HG02840 (cell line): ENCODE measurements at regions not wholly inside any gene's neighbourhood (a gene's known extent, or its start where the extent isn't known, plus 50 kb on each side); places are given as distances from the start of the nearest gene placed in this dataset.
"Not testable (repeated sequence)": the region's sequence is repeated elsewhere in the genome, so short reads cannot be mapped to it uniquely, and the experiment has no call there.

ENCODE experiments used
- ATAC-seq: cut with Tn5 transposase; IDR thresholded peaks from one replicate; pipeline ENCODE4 v1.9.1; 2021; ENCODE audit warnings: mild to moderate bottlenecking, moderate library complexity, moderate number of reproducible peaks; ENCODE audit not compliant: unreplicated experiment, low FRiP score

DNA sequence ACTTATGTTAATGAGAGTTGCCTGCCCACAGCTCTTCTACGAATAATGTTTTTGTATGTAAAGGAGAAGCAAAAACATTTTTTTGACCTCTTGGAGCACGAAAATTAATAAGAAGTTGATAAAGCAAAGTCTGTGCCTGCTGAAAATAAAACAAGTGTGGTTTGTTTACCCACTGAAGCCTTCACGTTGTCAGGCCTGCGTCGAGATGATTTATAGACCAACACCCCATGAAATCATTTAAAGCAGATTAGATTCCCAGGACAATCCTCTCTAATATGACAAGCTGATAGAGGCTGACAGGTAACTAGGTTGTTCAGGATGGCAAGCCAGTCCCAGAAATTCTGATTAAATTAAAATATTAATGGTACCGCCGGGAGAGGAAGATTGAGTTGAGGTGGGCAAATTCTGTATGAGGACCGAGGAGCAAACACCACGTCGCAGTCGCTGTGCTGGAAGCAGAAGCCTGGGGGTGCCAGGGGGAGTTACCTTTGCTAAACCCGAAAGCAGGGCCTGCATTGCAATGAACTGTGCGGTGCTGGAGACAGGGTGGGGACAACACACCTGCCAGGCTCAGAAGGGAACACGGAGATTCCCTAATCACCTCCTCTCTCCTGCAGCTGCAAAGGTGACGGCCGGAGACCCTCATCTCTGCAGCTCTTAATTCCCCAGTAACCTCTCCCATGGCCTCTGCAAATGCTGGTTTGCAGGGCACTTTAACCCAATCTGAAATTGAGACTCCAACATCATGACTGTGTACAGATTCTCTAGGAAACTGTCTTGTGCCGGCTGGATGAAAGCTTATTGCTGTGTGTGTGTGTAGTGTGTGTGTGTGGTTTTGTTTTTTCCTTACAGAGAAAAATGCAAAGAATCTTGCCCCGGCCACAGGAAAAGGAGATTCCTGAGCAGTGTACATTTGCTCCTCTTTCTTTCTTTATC lies 2805.9 kb downstream of the RPIA start:
- ATAC-seq: not testable (repeated sequence)

DNA sequence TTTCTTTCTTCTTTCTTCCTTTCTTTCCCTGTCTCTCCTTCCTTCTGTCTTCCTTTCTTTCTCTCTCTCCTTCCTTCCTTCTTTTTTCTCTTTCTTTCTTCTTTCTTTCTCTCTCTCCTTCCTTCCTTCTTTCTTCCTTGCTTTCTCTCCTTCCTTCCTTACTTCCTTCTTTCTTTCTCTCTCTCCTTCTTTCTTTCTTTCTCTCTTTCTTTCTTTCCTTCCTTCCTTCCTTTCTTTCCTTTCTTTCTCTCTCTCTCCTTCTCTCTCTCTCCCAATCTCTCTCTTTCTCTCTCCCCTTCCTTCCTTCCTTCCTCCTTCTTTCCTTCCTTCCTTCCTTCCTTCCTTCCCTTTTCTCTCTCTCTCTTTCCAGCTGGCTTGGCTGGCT lies 2806.6 kb downstream of the RPIA start:
- not testable (repeated sequence) for ATAC-seq

DNA sequence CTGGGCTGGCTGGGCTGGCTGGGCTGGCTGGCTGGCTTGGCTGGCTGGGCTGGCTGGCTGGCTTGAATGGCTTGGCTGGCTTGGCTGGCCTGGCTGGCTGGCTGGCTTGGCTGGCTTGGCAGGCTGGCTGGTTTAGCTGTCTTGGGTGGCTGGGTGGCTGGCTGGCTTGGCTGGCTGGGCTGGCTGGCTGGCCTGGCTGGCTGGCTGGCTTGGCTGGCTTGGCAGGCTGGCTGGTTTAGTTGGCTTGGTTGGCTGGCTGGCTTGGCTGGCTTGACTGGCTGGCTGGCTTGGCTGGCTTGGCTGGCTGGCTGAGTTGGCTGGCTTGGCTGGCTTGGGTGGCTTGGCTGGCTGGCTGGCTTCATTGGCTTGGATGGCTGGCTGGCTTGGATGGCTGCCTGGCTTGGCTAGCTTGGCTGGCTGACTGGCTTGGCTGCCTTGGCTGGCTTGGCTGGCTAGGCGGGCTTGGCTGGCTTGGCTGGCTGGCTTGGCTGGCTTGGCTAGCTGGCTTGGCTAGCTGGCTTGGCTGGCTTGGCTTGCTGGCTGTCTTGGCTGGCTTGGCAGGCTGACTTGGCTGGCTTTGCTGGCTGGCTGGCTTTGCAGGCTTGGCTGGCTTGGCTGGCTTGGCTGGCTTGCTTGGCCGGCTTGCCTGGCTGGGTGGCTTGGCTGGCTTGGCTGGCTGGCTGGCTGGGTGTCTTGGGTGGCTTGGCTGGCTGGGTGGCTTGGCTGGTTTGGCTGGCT lies 2807.2 kb downstream of the RPIA start:
- not testable (repeated sequence) for ATAC-seq

DNA sequence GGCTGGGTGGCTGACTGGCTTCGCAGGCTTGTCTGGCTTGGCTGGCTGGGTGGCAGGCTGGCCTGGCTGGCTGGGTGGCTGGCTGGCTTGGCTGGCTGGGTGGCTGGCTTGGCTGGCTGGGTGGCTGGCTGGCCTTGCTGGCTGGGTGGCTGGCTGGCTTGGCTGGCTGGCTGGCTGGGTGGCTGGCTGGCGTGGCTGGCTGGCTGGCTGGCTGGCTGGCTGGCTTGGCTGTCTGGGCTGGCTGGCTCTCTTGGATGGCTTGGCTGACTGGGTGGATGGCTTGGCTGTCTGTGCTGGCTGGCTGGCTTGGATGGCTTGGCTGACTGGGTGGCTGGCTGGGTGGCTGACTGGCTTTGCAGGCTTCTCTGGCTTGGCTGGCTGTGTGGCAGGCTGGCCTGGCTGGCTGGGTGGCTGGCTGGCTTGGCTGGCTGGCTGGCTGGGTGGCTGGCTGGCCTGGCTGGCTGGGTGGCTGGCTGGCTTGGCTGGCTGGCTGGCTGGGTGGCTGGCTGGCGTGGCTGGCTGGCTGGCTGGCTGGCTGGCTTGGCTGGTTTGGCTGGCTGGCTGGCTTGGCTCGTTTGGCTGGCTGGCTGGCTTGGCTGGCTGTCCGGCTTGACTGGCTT lies 2808.1 kb downstream of the RPIA start:
- not testable (repeated sequence) for ATAC-seq

DNA sequence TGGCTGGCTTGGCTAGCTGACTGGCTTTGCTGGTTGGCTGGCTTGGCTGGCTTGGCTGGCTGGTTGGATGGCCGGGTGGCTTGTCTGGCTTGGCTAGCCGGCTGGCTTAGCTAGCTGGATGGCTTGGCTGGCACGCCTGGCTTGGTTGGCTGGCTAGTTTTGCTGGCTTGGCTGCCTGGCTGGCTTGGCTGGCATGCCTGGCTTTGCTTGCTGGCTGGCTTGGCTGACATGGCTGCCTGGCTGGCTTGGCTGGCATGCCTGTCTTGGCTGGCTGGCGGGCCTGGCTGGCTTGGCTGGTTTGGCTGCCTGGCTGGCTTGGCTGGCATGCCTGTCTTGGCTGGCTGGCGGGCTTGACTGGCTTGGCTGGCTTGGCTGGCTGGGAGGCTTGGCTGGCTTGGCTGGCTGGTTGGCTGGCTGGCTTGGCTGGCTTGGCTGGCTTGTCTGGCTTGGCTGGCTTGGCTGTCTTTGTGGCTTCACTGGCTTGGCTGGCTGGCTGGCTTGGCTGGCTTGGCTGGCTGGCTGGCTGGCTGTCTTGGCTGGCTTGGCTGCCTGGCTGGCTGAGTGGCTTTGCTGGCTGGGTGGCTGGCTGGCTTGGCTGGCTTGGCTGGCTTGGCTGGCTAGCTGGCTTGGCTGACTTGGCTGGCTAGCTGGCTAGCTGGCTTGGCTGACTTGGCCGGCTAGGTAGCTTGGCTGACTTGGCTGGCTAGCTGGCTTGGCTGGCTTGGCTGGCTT lies 2808.9 kb downstream of the RPIA start:
- not testable (repeated sequence) for ATAC-seq

DNA sequence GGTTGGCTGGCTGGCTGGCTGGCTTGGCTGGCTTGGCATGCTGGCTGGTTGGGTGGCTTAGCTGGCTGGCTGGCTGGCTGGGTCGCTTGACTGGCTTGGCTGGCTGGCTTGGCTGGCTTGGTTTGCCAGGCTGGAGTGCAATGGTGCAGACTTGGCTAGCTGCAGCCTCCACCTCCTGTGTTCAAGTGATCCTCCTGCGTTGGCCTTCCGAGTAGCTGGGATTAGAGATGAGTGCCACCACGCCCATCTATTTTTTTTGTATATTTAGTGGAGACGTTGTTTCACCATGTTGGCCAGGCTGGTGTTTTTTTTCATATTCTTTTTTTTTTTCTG lies 2809.5 kb downstream of the RPIA start:
- ATAC-seq: not testable (repeated sequence)

DNA sequence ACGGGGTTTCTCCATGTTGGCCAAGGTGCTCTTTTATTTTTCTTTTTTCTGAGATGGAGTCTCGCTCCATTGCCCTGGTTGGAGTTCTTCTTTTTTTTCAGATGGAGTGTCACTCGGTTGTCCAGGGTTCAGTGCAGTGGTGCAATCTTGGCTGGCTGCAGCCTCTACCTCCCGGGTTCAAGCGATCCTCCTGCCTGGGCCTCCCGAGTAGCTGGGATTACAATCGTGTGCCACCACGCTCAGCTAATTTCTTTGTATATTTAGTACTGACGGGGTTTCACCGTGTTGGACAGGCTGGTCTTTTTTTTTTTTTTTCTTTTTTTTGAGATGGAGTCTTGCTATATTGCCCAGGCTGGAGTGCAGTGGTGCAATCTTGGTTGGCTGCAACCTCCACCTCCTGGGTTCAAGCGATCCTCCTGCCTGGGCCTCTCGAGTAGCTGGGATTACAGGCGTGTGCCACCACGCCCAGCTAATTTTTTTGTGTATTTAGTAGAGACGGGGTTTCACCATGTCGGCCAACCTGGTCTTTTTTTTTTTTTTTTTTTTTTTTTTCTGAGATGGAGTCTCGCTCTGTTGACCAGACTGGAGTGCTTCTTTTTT lies 2810.1 kb downstream of the RPIA start:
- ATAC-seq: not testable (repeated sequence)

DNA sequence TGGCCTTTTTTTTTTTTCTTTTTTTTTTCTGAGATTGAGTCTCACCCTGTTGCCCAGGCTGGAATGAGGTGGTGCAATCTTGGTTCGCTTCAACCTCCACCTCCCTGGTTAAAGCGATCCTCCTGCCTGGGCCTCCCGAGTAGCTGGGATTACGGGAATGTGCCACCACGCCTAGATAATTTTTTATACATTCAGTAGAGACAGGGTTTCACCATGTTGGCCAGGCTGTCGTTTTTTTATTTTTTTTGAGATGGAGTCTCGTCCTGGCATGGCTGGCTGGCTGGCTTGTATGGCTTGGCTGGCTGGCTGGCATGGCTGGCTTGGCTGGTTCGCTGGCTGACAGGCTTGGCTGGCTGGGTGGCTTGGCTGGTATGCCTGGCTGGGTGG lies 2812.1 kb downstream of the RPIA start:
- ATAC-seq: not testable (repeated sequence)

DNA sequence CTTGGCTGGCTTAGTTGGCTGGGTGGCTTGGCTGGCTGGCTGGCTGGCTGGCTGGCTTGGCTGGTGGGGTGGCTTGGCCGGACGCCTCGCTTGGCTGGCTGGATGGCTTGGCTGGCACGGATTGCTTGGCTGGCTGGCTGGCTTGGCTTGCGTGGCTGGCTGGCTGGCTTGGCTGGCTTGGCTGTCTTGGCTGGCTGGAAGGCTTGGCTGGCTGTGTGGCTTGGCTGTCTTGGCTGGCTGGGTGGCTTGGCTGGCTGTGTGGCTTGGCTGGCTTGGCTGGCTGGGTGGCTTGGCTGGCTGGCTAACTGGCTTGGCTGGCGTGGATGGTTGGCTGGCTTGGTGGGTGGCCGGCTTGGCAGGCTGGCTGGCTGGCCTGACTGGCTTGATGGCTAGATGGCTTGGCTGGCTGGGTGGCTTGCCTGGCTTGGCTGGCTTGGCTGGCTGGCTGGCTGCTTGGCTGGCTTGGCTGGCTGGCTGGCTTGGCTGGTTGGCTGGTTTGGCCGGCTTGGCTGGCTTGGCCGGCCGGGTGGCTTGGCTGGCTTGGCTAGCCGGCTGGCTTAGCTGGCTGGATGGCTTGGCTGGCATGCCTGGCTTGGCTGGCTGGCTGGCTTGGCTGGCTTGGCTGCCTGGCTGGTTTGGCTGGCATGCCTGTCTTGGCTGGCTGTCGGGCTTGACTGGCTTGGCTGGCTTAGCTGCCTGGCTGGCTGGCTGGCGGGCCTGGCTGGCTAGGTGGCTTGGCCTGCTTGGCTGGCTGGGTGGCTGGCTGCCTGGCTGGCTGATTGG lies 2812.7 kb downstream of the RPIA start:
- not testable (repeated sequence) for ATAC-seq

DNA sequence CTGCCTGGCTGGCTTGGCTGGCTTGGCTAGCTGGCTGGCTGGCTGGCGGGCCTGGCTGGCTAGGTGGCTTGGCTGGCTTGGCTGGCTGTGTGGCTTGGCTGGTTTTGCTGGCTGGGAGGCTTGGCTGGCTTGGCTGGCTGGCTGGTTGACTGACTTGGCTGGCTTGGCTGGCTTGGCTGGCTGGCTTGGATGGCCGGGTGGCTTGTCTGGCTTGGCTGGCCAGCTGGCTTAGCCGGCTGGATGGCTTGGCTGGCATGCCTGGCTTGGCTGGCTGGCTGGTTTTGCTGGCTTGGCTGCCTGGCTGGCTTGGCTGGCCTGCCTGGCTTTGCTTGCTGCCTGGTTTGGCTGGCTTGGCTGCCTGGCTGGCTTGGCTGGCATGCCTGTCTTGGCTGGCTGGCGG lies 2817.3 kb downstream of the RPIA start:
- not testable (repeated sequence) for ATAC-seq

DNA sequence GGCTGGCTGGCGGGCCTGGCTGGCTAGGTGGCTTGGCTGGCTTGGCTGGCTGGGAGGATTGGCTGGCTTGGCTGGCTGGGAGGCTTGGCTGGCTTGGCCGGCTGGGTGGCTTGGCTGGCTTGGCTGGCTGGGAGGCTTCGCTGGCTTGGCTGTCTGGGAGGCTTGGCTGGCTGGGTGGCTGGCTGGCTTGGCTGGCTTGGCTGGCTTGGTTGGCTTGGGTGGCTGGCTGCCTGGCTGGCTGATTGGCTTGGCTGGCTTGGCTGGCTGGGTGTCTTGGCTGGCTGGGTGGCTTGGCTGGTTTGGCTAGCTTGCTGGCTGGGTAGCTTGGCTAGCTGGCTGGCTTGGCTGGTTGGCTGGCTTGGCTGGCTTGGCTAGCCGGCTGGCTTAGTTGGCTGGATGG lies 2817.8 kb downstream of the RPIA start:
- not testable (repeated sequence) for ATAC-seq

DNA sequence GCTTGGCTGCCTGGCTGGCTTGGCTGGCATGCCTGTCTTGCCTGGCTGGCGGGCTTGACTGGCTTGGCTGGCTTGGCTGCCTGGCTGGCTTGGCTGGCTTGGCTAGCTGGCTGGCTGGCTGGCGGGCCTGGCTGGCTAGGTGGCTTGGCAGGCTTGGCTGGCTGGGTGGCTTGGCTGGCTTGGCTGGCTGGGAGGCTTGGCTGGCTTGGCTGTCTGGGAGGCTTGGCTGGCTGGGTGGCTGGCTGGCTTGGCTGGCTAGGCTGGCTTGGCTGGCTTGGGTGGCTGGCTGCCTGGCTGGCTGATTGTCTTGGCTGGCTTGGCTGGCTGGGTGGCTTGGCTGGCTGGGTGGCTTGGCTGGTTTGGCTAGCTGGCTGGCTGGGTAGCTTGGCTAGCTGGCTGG lies 2819.7 kb downstream of the RPIA start:
- ATAC-seq: not testable (repeated sequence)

DNA sequence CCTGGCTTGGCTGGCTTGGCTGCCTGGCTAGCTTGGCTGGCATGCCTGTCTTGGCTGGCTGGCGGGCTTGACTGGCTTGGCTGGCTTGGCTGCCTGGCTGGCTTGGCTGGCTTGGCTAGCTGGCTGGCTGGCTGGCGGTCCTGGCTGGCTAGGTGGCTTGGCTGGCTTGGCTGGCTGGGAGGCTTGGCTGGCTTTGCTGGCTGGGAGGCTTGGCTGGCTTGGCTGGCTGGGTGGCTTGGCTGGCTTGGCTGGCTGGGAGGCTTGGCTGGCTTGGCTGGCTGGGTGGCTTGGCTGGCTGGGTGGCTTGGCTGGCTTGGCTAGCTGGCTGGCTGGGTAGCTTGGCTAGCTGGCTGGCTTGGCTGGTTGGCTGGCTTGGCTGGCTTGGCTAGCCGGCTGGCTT lies 2824.5 kb downstream of the RPIA start:
- not testable (repeated sequence) for ATAC-seq

DNA sequence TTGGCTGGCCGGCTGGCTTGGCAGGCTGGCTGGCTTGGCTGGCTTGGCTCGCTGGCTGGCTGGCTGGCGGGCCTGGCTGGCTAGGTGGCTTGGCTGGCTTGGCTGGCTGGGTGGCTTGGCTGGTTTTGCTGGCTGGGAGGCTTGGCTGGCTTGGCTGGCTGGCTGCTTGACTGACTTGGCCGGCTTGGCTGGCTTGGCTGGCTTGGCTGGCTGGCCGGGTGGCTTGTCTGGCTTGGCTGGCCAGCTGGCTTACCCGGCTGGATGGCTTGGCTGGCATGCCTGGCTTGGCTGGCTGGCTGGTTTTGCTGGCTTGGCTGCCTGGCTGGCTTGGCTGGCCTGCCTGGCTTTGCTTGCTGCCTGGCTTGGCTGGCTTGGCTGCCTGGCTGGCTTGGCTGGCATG lies 2825.2 kb downstream of the RPIA start:
- ATAC-seq: not testable (repeated sequence)

DNA sequence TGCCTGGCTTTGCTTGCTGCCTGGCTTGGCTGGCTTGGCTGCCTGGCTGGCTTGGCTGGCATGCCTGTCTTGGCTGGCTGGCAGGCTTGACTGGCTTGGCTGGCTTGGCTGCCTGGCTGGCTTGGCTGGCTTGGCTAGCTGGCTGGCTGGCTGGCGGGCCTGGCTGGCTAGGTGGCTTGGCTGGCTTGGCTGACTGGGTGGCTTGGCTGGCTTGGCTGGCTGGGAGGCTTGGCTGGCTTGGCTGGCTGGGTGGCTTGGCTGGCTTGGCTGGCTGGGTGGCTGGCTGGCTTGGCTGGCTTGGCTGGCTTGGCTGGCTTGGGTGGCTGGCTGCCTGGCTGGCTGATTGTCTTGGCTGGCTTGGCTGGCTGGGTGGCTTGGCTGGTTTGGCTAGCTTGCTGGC lies 2826.4 kb downstream of the RPIA start:
- ATAC-seq: not testable (repeated sequence)

DNA sequence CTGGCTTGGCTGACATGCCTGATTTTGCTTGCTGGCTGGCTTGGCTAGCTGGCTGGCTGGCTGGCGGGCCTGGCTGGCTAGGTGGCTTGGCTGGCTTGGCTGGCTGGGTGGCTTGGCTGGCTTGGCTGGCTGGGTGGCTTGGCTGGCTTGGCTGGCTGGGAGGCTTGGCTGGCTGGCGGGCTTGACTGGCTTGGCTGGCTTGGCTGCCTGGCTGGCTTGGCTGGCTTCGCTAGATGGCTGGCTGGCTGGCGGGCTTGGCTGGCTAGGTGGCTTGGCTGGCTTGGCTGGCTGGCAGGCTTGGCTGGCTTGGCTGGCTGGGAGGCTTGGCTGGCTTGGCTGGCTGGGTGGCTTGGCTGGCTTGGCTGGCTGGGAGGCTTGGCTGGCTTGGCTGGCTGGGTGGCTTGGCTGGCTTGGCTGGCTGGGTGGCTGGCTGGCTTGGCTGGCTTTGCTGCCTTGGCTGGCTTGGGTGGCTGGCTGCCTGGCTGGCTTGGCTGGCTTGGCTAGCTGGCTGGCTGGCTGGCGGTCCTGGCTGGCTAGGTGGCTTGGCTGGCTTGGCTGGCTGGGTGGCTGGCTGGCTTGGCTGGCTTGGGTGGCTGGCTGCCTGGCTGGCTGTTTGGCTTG lies 2827.0 kb downstream of the RPIA start:
- not testable (repeated sequence) for ATAC-seq

DNA sequence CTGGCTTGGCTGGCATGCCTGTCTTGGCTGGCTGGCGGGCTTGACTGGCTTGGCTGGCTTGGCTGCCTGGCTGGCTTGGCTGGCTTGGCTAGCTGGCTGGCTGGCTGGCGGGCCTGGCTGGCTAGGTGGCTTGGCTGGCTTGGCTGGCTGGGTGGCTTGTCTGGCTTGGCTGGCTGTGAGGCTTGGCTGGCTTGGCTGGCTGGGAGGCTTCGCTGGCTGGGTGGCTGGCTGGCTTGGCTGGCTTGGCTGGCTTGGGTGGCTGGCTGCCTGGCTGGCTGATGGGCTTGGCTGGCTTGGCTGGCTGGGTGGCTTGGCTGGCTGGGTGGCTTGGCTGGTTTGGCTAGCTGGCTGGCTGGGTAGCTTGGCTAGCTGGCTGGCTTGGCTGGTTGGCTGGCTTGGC lies 2827.9 kb downstream of the RPIA start:
- not testable (repeated sequence) for ATAC-seq

DNA sequence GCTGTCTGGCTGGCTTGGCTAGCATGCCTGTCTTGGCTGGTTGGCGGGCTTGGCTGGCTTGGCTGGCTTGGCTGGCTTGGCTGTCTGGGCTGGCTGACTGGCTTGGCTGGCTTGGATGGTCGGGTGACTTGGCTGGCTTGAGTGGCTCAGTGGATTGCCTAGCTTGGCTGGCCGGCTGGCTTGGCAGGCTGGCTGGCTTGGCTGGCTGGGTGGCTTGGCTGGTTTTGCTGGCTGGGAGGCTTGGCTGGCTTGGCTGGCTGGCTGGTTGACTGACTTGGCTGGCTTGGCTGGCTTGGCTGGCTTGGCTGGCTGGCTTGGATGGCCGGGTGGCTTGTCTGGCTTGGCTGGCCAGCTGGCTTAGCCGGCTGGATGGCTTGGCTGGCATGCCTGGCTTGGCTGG lies 2828.4 kb downstream of the RPIA start:
- not testable (repeated sequence) for ATAC-seq

DNA sequence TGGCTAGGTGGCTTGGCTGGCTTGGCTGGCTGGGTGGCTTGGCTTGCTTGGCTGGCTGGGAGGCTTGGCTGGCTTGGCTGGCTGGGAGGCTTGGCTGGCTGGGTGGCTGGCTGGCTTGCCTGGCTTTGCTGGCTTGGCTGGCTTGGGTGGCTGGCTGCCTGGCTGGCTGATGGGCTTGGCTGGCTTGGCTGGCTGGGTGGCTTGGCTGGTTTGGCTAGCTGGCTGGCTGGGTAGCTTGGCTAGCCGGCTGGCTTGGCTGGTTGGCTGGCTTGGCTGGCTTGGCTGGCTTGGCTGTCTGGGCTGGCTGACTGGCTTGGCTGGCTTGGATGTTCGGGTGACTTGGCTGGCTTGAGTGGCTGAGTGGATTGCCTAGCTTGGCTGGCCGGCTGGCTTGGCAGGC lies 2829.1 kb downstream of the RPIA start:
- ATAC-seq: not testable (repeated sequence)
